ENCODE measurements at regions not wholly inside any gene's neighbourhood (a gene's known extent, or its start where the extent isn't known, plus 50 kb on each side); places are given as distances from the start of the nearest gene placed in this dataset.

DNA sequence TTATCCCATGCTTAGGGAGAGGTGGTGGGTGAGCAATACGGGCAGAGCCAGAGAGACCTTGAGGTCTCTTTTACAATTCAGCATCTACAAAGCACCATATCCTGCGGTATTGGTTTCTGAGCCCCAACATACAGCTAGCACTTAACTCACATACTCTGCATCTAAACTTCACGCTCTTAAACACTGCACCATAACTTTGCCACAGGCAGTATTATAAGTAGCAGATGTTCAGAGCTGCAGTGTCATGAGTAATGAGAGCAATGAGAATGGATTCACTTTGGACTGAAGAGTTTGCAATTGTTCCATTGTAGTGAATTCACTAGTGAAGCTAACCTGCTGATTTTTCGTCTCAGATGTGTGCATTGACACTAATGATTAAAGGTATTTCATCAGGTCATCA, 93.8 kb downstream of the HS3ST1 start:
- H3K4me1 Mint-ChIP-seq (ENCODE audit: low read depth), result peaks cover 17% of the 10 kb centered on the region
- H3K36me3 Mint-ChIP-seq (ENCODE audit: insufficient read depth), result peaks cover 1% of the 10 kb centered on the region
- no peak for TF ChIP-seq CTCF (IDR thresholded peaks at IDR 0.05; ENCODE audit: unreplicated experiment)
- no peak for DNase-seq (ENCODE audit: low spot score, unreplicated experiment)
- H3K4me3 Mint-ChIP-seq (ENCODE audit: low read depth), result no peak overlapping the region
- peak overlapping the region; percentile 31 for H3K27ac Mint-ChIP-seq
- peaks cover 4% of the 10 kb centered on the region for H3K9me3 Mint-ChIP-seq (ENCODE audit: low read depth)
- H3K27me3 Mint-ChIP-seq, result no peaks in the 10 kb centered on the region

- Mint-ChIP-seq H3K27me3 (no peaks in the 10 kb centered on the region), H3K4me3 (ENCODE audit: low read depth) (no peak overlapping the region), H3K9me3 (ENCODE audit: low read depth) (peaks cover 19% of the 10 kb centered on the region), H3K27ac (no peak overlapping the region), H3K36me3 (ENCODE audit: insufficient read depth) (peaks cover 2% of the 10 kb centered on the region), H3K4me1 (ENCODE audit: low read depth) (no peaks in the 10 kb centered on the region)
- DNase-seq (ENCODE audit: low spot score, unreplicated experiment), result no peak
- no peak for TF ChIP-seq CTCF (IDR thresholded peaks at IDR 0.05; ENCODE audit: unreplicated experiment)
These were observed 100.3 kb downstream of the HS3ST1 start for GRCh38 chr4:11328401-11328800.

- Mint-ChIP-seq H3K36me3 (ENCODE audit: insufficient read depth) (peaks cover 5% of the 10 kb centered on the region), H3K27me3 (no peaks in the 10 kb centered on the region), H3K4me1 (ENCODE audit: low read depth) (no peaks in the 10 kb centered on the region), H3K4me3 (ENCODE audit: low read depth) (no peak overlapping the region), H3K27ac (no peak overlapping the region), H3K9me3 (ENCODE audit: low read depth) (peaks cover 33% of the 10 kb centered on the region)
- TF ChIP-seq CTCF (IDR thresholded peaks at IDR 0.05; ENCODE audit: unreplicated experiment), result no peak
- no peak for DNase-seq (ENCODE audit: low spot score, unreplicated experiment)
These were observed 102.7 kb downstream of the HS3ST1 start for GRCh38 chr4:11326021-11326420.

- Mint-ChIP-seq H3K4me3 (ENCODE audit: low read depth) (no peak overlapping the region), H3K9me3 (ENCODE audit: low read depth) (peaks cover 33% of the 10 kb centered on the region), H3K36me3 (ENCODE audit: insufficient read depth) (peaks cover 5% of the 10 kb centered on the region), H3K27ac (no peak overlapping the region), H3K4me1 (ENCODE audit: low read depth) (no peaks in the 10 kb centered on the region), H3K27me3 (no peaks in the 10 kb centered on the region)
- no peak for DNase-seq (ENCODE audit: low spot score, unreplicated experiment)
- TF ChIP-seq CTCF (IDR thresholded peaks at IDR 0.05; ENCODE audit: unreplicated experiment), result no peak
These were observed 104.9 kb downstream of the HS3ST1 start for GRCh38 chr4:11323771-11324170.

GRCh38 chr4:11313157-11313943, 115.3 kb downstream of the HS3ST1 start:
- H3K9me3 Mint-ChIP-seq (ENCODE audit: low read depth), result peaks cover 16% of the 10 kb centered on the region
- peaks cover 1% of the 10 kb centered on the region for H3K36me3 Mint-ChIP-seq (ENCODE audit: insufficient read depth)
- H3K4me3 Mint-ChIP-seq (ENCODE audit: low read depth), result no peak overlapping the region
- H3K27ac Mint-ChIP-seq, result no peak overlapping the region
- TF ChIP-seq CTCF (IDR thresholded peaks at IDR 0.05; ENCODE audit: unreplicated experiment), result no peak
- H3K4me1 Mint-ChIP-seq (ENCODE audit: low read depth), result no peaks in the 10 kb centered on the region
- no peak for DNase-seq (ENCODE audit: low spot score, unreplicated experiment)
- H3K27me3 Mint-ChIP-seq, result no peaks in the 10 kb centered on the region

All from progenitor cell of endocrine pancreas (in vitro differentiated cells).